Pancreas (tissue), 10 donors: ENCODE measurements at regions not wholly inside any gene's neighbourhood (a gene's known extent, or its start where the extent isn't known, plus 50 kb on each side); places are given as distances from the start of the nearest gene placed in this dataset.
"Not testable (repeated sequence)": the region's sequence is repeated elsewhere in the genome, so short reads cannot be mapped to it uniquely, and the experiment has no call there.

Experiments
- ATAC-seq, 4 donors: fragments of 200-7000 bp; cut with Tn5 transposase; one replicate each; pipeline versions ENCODE4 v1.8.0 to v1.9.1; 2020; ENCODE audit warnings: mild to moderate bottlenecking in 4 of 4, moderate library complexity in 4 of 4
- DNase-seq, 6 donors: peaks; one replicate each; pipeline ENCODE4 v3.0.0-alpha.2; 2020
- FAIRE-seq: peaks from 2 replicates; lab custom pipeline; 2012; peaks lifted over from hg19 to GRCh38; lab: Jason Lieb, UNC
- H3K27ac ChIP-seq, 4 donors: fragments of 200-600 bp; sonication (generic); 1 replicate in 3 of 4; 2 replicates in 1 of 4; pipeline versions ENCODE4 v1.5.0 to v1.8.0; 2020
- H3K27me3 ChIP-seq, 4 donors: fragments of 200-600 bp; one replicate each; pipeline ENCODE4 v1.8.0; 2021
- H3K36me3 ChIP-seq, 3 donors: fragments of 200-600 bp; sonication (generic) in 1 of 3; one replicate each; pipeline versions ENCODE4 v1.5.0 to v1.8.0; 2020 to 2021
- H3K4me1 ChIP-seq, 3 donors: fragments of 200-600 bp; one replicate each; pipeline ENCODE4 v1.8.0; 2021
- H3K4me3 ChIP-seq, 4 donors: fragments of 200-600 bp; sonication (generic) in 2 of 4; one replicate each; pipeline versions ENCODE4 v1.5.0 to v1.8.0; 2020 to 2021
- H3K9me3 ChIP-seq, 4 donors: fragments of 200-600 bp; one replicate each; pipeline ENCODE4 v1.8.0; 2021
- WGBS, 2 donors: extraction: QIAGEN DNeasy Blood & Tissue Kit; methylation state at CpG; one replicate each; pipeline ENCODE4 v1.1.7; 2013; 5-methylcytosine and 5-hydroxymethylcytosine counted together
- intact Hi-C, 3 donors: fragments of 100-400 bp; cut with DNase I; formaldehyde crosslinking; loops; one replicate each; pipeline versions ENCODE4 v1.11.1 to v1.14.2; 2022
- donor health status: healthy with polysubstance abuse.
- donor health status: DM: no; HTN: no; CAD: no; lungs with moderate emphysema.
- donor health status: DM: no; HTN: no; CAD: no.
- donor health status: control.
- donor health status: control.
- donor health status: Bipolar disorder and iron deficiency.
- donor health status: DM: yes; HTN: yes; CAD: no.
- donor health status: DM: no; HTN: no; CAD: no.
- donor health status: DM: no; HTN: no; CAD: no.
- donor health status: DM: yes; HTN: yes; CAD: no.

- DNase-seq, H3K9me3 ChIP-seq, H3K4me1 ChIP-seq, H3K27me3 ChIP-seq, intact Hi-C loops, H3K27ac ChIP-seq, H3K4me3 ChIP-seq, H3K36me3 ChIP-seq: not testable (repeated sequence)
- ATAC-seq (peak; percentile 90 to 98 (median 95)), FAIRE-seq (peak; percentile 61)
- WGBS, 2 donors = 24 to 39% methylated on average over 8 to 11 of the region's 13 CpGs
These were observed 110.1 kb downstream of the LAT start for GRCh38 chr16:29094729-29095624.

- H3K4me1 ChIP-seq, H3K4me3 ChIP-seq, H3K27me3 ChIP-seq, ATAC-seq, H3K36me3 ChIP-seq, FAIRE-seq, H3K9me3 ChIP-seq, intact Hi-C loops, H3K27ac ChIP-seq, DNase-seq: not testable (repeated sequence)
- WGBS, 2 donors = 36 to 54% methylated on average over 3 of the region's 3 CpGs
These were observed 109.5 kb downstream of the LAT start for GRCh38 chr16:29094325-29094724.

- H3K36me3 ChIP-seq, H3K27me3 ChIP-seq, ATAC-seq, H3K27ac ChIP-seq, intact Hi-C loops, H3K4me3 ChIP-seq, H3K9me3 ChIP-seq, H3K4me1 ChIP-seq, DNase-seq, FAIRE-seq: not testable (repeated sequence)
These were observed 104.8 kb downstream of the LAT start for GRCh38 chr16:29089679-29090078.

GRCh38 chr16:29087673-29088072, 102.8 kb downstream of the LAT start:
- FAIRE-seq, H3K36me3 ChIP-seq, H3K4me3 ChIP-seq, H3K4me1 ChIP-seq, H3K9me3 ChIP-seq, intact Hi-C loops, ATAC-seq, DNase-seq, H3K27ac ChIP-seq, H3K27me3 ChIP-seq: not testable (repeated sequence)
- 56 to 75% methylated on average over 4 of the region's 4 CpGs for WGBS, 2 donors

GRCh38 chr16:29081829-29082639, 97.2 kb downstream of the LAT start:
- ATAC-seq (peak; percentile 66 to 85 (median 79)), DNase-seq (peak in 2 of 6 donors; percentile 24 to 61)
- H3K4me1 ChIP-seq, H3K9me3 ChIP-seq, H3K36me3 ChIP-seq, H3K27me3 ChIP-seq, intact Hi-C loops, H3K27ac ChIP-seq, FAIRE-seq: not testable (repeated sequence)
- H3K4me3 ChIP-seq = peak overlapping the region in 2 of 4 donors; percentile 24 to 26
- WGBS, 2 donors = 4 to 11% methylated on average over 15 to 28 of the region's 74 CpGs

GRCh38 chr16:29074554-29075402, 89.9 kb downstream of the LAT start:
- H3K27ac ChIP-seq = peak overlapping the region in 1 of 4 donors; percentile 47
- peak; percentile 82 to 98 (median 96) for ATAC-seq
- H3K27me3 ChIP-seq, H3K36me3 ChIP-seq, H3K4me1 ChIP-seq, intact Hi-C loops, FAIRE-seq, H3K9me3 ChIP-seq: not testable (repeated sequence)
- peak overlapping the region in 2 of 4 donors; percentile 17 to 30 for H3K4me3 ChIP-seq
- WGBS, 2 donors = 29 to 36% methylated on average over 28 to 38 of the region's 38 CpGs
- peak in 2 of 6 donors; percentile 15 to 56 for DNase-seq

- not testable (repeated sequence) for ATAC-seq, H3K36me3 ChIP-seq
These were observed 77.4 kb downstream of the LAT start for GRCh38 chr16:29062235-29062634.

GRCh38 chr16:29061467-29061921, 76.6 kb downstream of the LAT start:
- H3K9me3 ChIP-seq, ATAC-seq, FAIRE-seq, intact Hi-C loops, DNase-seq, H3K27me3 ChIP-seq, H3K4me3 ChIP-seq, H3K27ac ChIP-seq, H3K4me1 ChIP-seq, H3K36me3 ChIP-seq: not testable (repeated sequence)
- 87 to 93% methylated on average over 3 of the region's 7 CpGs for WGBS, 2 donors

More at GRCh38 chr16:29062235-29062634, 77.4 kb downstream of the LAT start:
- FAIRE-seq, H3K9me3 ChIP-seq, H3K27me3 ChIP-seq, H3K4me1 ChIP-seq, H3K27ac ChIP-seq, DNase-seq, intact Hi-C loops, H3K4me3 ChIP-seq: not testable (repeated sequence)
- WGBS, 2 donors = no CpG with 5 or more reads among the region's 4 CpGs

- H3K9me3 ChIP-seq, FAIRE-seq, H3K36me3 ChIP-seq, intact Hi-C loops, ATAC-seq, H3K27ac ChIP-seq, H3K4me3 ChIP-seq, DNase-seq, H3K27me3 ChIP-seq, H3K4me1 ChIP-seq: not testable (repeated sequence)
- 86 to 91% methylated on average over 17 to 31 of the region's 53 CpGs for WGBS, 2 donors
These were observed 75.4 kb downstream of the LAT start for GRCh38 chr16:29060022-29060810.

GRCh38 chr16:29059575-29059974, 74.7 kb downstream of the LAT start:
- ATAC-seq, H3K27ac ChIP-seq, H3K27me3 ChIP-seq, H3K4me3 ChIP-seq, intact Hi-C loops, H3K36me3 ChIP-seq, DNase-seq, H3K4me1 ChIP-seq, FAIRE-seq, H3K9me3 ChIP-seq: not testable (repeated sequence)
- no CpG with 5 or more reads among the region's 5 CpGs for WGBS, 2 donors
